GM12892 (cell line): ENCODE measurements at regions not wholly inside any gene's neighbourhood (a gene's known extent, or its start where the extent isn't known, plus 50 kb on each side); places are given as distances from the start of the nearest gene placed in this dataset.
"Not testable (repeated sequence)": the region's sequence is repeated elsewhere in the genome, so short reads cannot be mapped to it uniquely, and the experiment has no call there.

ENCODE experiments used
- POLR2A ChIP-seq: IDR thresholded peaks from 2 replicates; pipeline ENCODE4 v1.6.1; 2011; ENCODE audit warnings: low read depth, low read length, control low read depth
- POLR2AphosphoS5 ChIP-seq: IDR thresholded peaks from 2 replicates; pipeline ENCODE4 v1.6.1; 2011; ENCODE audit warnings: low read depth, low read length, control low read depth

- TF ChIP-seq POLR2A, POLR2AphosphoS5: not testable (repeated sequence)
Observed at GRCh38 chr20:53862136-53862397, 208.3 kb downstream of the BCAS1 start.
